Mammary epithelial cell (primary cell): ENCODE measurements at regions not wholly inside any gene's neighbourhood (a gene's known extent, or its start where the extent isn't known, plus 50 kb on each side); places are given as distances from the start of the nearest gene placed in this dataset.

Experiments used
- CTCF ChIP-seq, 2 donors: IDR thresholded peaks in 1 of 2; conservative IDR thresholded peaks in 1 of 2; 2 replicates each; pipeline ENCODE4 v1.5.1; 2011 to 2012; ENCODE audit warnings: inconsistent platforms in 2 of 2, low read length in 2 of 2, mild to moderate bottlenecking in 2 of 2, control low read depth in 1 of 2, low read depth in 1 of 2; ENCODE audit not compliant: insufficient read depth in 1 of 2; ENCODE audit errors: extremely low read depth in 1 of 2
- EZH2 ChIP-seq: IDR thresholded peaks from 2 replicates; pipeline ENCODE4 v1.6.1; 2012; ENCODE audit warnings: low read length, inconsistent platforms, borderline replicate concordance

- TF ChIP-seq CTCF (conservative IDR thresholded peaks at IDR 0.05 in 1 of 2, IDR thresholded peaks at IDR 0.05 in 1 of 2; ENCODE audit: extremely low read depth in 1 of 2, insufficient read depth in 1 of 2, low read depth in 1 of 2, low read length in 2 of 2) (no peak), EZH2 (no peak)
These were observed 125.1 kb downstream of the SUDS3 start for GRCh38 chr12:118501489-118501888.
